ENCODE measurements at regions not wholly inside any gene's neighbourhood (a gene's known extent, or its start where the extent isn't known, plus 50 kb on each side); places are given as distances from the start of the nearest gene placed in this dataset.

GRCh38 chr18:10322004-10322403 lies 132.4 kb upstream of the APCDD1 start:
- ATAC-seq (replicated peaks in 1 of 4): no peak
- no peaks in the 10 kb centered on the region for H3K27me3 Mint-ChIP-seq
- CTCF ChIA-PET: no interaction called here
- H3K36me3 ChIP-seq (ENCODE audit: control insufficient read depth in 2 of 2, extremely low read depth in 1 of 2, insufficient read depth in 1 of 2, low read length in 1 of 2): no peaks in the 10 kb centered on the region
- 39% methylated on average over 2 of the region's 7 CpGs for WGBS (ENCODE audit: insufficient coverage)
- POLR2A ChIA-PET: interaction anchor here in 1 of 2 donors (0.9 kb wide), 1 partner anchor 10 kb away, joined by 3 read pairs; no protein-coding TSS in a partner anchor
- H3K27ac ChIP-seq (ENCODE audit: low read length): no peak overlapping the region
- no peaks in the 10 kb centered on the region for H3K4me1 ChIP-seq (ENCODE audit: control insufficient read depth in 1 of 2, extremely low read depth in 1 of 2, insufficient read depth in 2 of 2, low read length in 2 of 2)
- H3K4me3 Mint-ChIP-seq: no peak overlapping the region
- H3K36me3 Mint-ChIP-seq: no peaks in the 10 kb centered on the region
- no peaks in the 10 kb centered on the region for H3K9me3 Mint-ChIP-seq
- no peak overlapping the region for H3K27ac Mint-ChIP-seq
- H3K9me3 ChIP-seq: no peaks in the 10 kb centered on the region
- peaks cover 0 to 8% of the 10 kb centered on the region in 2 experiments for H3K27me3 ChIP-seq (replicated peaks in 1 of 2; ENCODE audit: control insufficient read depth in 2 of 2, extremely low read depth in 1 of 2, insufficient read depth in 2 of 2, low read length in 1 of 2)
- peaks cover 0 to 7% (median under 1%) of the 10 kb centered on the region in 3 donors for H3K4me1 Mint-ChIP-seq
- H3K4me3 ChIP-seq (ENCODE audit: control insufficient read depth in 1 of 2, extremely low read depth in 1 of 2, low read length in 1 of 2): no peak overlapping the region
- no peak for DNase-seq

GRCh38 chr18:10322435-10322834 lies 132.0 kb upstream of the APCDD1 start:
- Mint-ChIP-seq H3K9me3 (no peaks in the 10 kb centered on the region), H3K4me1 (peaks cover 0 to 7% (median 0%) of the 10 kb centered on the region in 3 donors), H3K4me3 (no peak overlapping the region), H3K27ac (no peak overlapping the region), H3K36me3 (no peaks in the 10 kb centered on the region), H3K27me3 (no peaks in the 10 kb centered on the region)
- 67% methylated on average over 1 of the region's 2 CpGs for WGBS (ENCODE audit: insufficient coverage)
- ATAC-seq (replicated peaks in 1 of 4) (no peak), DNase-seq (no peak)
- H3K4me3 ChIP-seq (ENCODE audit: control insufficient read depth in 1 of 2, extremely low read depth in 1 of 2, low read length in 1 of 2): no peak overlapping the region
- no peaks in the 10 kb centered on the region for H3K9me3 ChIP-seq
- POLR2A ChIA-PET: interaction anchor here in 1 of 2 donors (0.9 kb wide), 1 partner anchor 10 kb away, joined by 3 read pairs; no protein-coding TSS in a partner anchor
- CTCF ChIA-PET: no interaction called here
- H3K27me3 ChIP-seq (replicated peaks in 1 of 2; ENCODE audit: control insufficient read depth in 2 of 2, extremely low read depth in 1 of 2, insufficient read depth in 2 of 2, low read length in 1 of 2): peaks cover 0 to 4% of the 10 kb centered on the region in 2 experiments
- no peaks in the 10 kb centered on the region for H3K36me3 ChIP-seq (ENCODE audit: control insufficient read depth in 2 of 2, extremely low read depth in 1 of 2, insufficient read depth in 1 of 2, low read length in 1 of 2)
- no peaks in the 10 kb centered on the region for H3K4me1 ChIP-seq (ENCODE audit: control insufficient read depth in 1 of 2, extremely low read depth in 1 of 2, insufficient read depth in 2 of 2, low read length in 2 of 2)
- no peak overlapping the region for H3K27ac ChIP-seq (ENCODE audit: low read length)

GRCh38 chr18:10329101-10329500 lies 125.3 kb upstream of the APCDD1 start:
- H3K27me3 ChIP-seq (replicated peaks in 1 of 2; ENCODE audit: control insufficient read depth in 2 of 2, extremely low read depth in 1 of 2, insufficient read depth in 2 of 2, low read length in 1 of 2): no peaks in the 10 kb centered on the region
- CTCF ChIA-PET: interaction anchor here in 1 of 2 donors (0.7 kb wide), 1 partner anchor 33 kb away, joined by 3 read pairs; no protein-coding TSS in a partner anchor
- no peaks in the 10 kb centered on the region for H3K36me3 ChIP-seq (ENCODE audit: control insufficient read depth in 2 of 2, extremely low read depth in 1 of 2, insufficient read depth in 1 of 2, low read length in 1 of 2)
- POLR2A ChIA-PET: no interaction called here
- H3K4me3 ChIP-seq (ENCODE audit: control insufficient read depth in 1 of 2, extremely low read depth in 1 of 2, low read length in 1 of 2): no peak overlapping the region
- H3K4me1 Mint-ChIP-seq: no peaks in the 10 kb centered on the region
- H3K4me3 Mint-ChIP-seq: no peak overlapping the region
- H3K27me3 Mint-ChIP-seq: no peaks in the 10 kb centered on the region
- no CpG with 5 or more reads among the region's 3 CpGs for WGBS (ENCODE audit: insufficient coverage)
- no peaks in the 10 kb centered on the region for H3K36me3 Mint-ChIP-seq
- H3K27ac Mint-ChIP-seq: no peak overlapping the region
- ATAC-seq (replicated peaks in 1 of 4) (no peak), DNase-seq (no peak)
- H3K9me3 Mint-ChIP-seq: no peaks in the 10 kb centered on the region
- no peaks in the 10 kb centered on the region for H3K4me1 ChIP-seq (ENCODE audit: control insufficient read depth in 1 of 2, extremely low read depth in 1 of 2, insufficient read depth in 2 of 2, low read length in 2 of 2)
- H3K27ac ChIP-seq (ENCODE audit: low read length): no peak overlapping the region
- H3K9me3 ChIP-seq: no peaks in the 10 kb centered on the region

DNA sequence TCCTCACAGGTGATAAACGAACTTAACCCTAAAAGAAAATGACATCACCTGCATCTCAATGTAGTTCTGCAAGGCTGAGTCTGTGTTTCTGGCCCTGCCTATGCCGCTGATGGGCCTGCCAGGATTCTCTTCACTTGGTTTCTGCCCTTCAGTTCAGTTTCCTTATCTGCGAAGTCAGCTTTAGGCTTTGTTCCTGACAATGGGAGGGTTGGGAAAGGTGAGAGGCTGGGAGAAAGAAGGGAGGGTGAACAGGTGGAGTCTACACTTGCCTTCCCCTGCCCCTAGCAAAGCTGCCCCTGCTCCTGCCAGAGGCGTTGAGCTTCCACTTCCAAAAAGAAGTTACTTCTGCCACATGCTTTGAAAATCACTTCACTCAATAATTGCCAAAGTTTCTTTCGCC lies 124.0 kb upstream of the APCDD1 start:
- H3K4me3 Mint-ChIP-seq: no peak overlapping the region
- Histone ChIP-seq H3K27ac (ENCODE audit: low read length) (no peak overlapping the region), H3K36me3 (ENCODE audit: control insufficient read depth in 2 of 2, extremely low read depth in 1 of 2, insufficient read depth in 1 of 2, low read length in 1 of 2) (no peaks in the 10 kb centered on the region), H3K9me3 (no peaks in the 10 kb centered on the region), H3K4me3 (ENCODE audit: control insufficient read depth in 1 of 2, extremely low read depth in 1 of 2, low read length in 1 of 2) (no peak overlapping the region), H3K4me1 (ENCODE audit: control insufficient read depth in 1 of 2, extremely low read depth in 1 of 2, insufficient read depth in 2 of 2, low read length in 2 of 2) (no peaks in the 10 kb centered on the region), H3K27me3 (replicated peaks in 1 of 2; ENCODE audit: control insufficient read depth in 2 of 2, extremely low read depth in 1 of 2, insufficient read depth in 2 of 2, low read length in 1 of 2) (no peaks in the 10 kb centered on the region)
- ATAC-seq (replicated peaks in 1 of 4) (no peak), DNase-seq (no peak)
- 53% methylated on average over 2 of the region's 5 CpGs for WGBS (ENCODE audit: insufficient coverage)
- CTCF ChIA-PET: no interaction called here
- H3K36me3 Mint-ChIP-seq: no peaks in the 10 kb centered on the region
- H3K27me3 Mint-ChIP-seq: peaks cover 0 to 2% of the 10 kb centered on the region in 2 donors
- POLR2A ChIA-PET: no interaction called here
- H3K4me1 Mint-ChIP-seq: no peaks in the 10 kb centered on the region
- H3K9me3 Mint-ChIP-seq: no peaks in the 10 kb centered on the region
- H3K27ac Mint-ChIP-seq: no peak overlapping the region

- H3K4me3 Mint-ChIP-seq: no peak overlapping the region
- H3K4me3 ChIP-seq (ENCODE audit: control insufficient read depth in 1 of 2, extremely low read depth in 1 of 2, low read length in 1 of 2): no peak overlapping the region
Measured at GRCh38 chr18:10332452-10332851, 122.0 kb upstream of the APCDD1 start.

DNA sequence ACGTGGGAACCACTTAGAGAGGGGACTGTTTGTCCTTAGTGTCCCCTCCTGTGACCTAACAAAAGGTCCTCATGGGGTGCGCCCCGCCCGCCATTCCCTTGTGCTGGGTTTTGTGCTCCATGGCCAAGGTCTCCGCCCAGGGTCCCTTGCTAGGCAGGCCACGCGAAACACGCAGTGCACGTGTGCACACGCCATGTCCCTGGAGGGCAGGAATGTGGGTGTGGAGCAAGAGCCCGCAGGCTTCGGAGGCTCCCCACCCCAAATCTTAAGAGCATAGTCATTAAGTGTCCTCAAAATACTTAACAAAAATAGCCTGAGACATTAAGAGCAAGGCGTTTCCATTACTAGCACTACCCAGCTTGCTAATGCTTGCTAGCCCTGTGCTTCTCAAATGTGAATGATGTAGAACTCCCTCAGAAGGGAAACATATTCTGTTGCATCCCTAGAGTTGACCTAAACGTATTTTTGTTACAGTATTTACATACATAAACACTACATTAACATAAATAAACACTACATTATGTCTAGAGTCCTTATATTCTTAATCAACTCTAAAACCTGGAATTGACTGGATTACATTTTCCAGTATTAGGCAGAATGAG lies 117.6 kb upstream of the APCDD1 start:
- ATAC-seq (replicated peaks in 1 of 4) (no peak), DNase-seq (no peak)
- Mint-ChIP-seq H3K27me3 (peaks cover 0 to 2% of the 10 kb centered on the region in 2 donors), H3K4me1 (no peaks in the 10 kb centered on the region), H3K9me3 (peaks cover 0 to 4% (median 0%) of the 10 kb centered on the region in 3 donors), H3K36me3 (no peaks in the 10 kb centered on the region), H3K27ac (no peak overlapping the region), H3K4me3 (no peak overlapping the region)
- Histone ChIP-seq H3K9me3 (no peaks in the 10 kb centered on the region), H3K27me3 (replicated peaks in 1 of 2; ENCODE audit: control insufficient read depth in 2 of 2, extremely low read depth in 1 of 2, insufficient read depth in 2 of 2, low read length in 1 of 2) (peaks cover 0 to 8% of the 10 kb centered on the region in 2 experiments), H3K36me3 (ENCODE audit: control insufficient read depth in 2 of 2, extremely low read depth in 1 of 2, insufficient read depth in 1 of 2, low read length in 1 of 2) (no peaks in the 10 kb centered on the region), H3K4me3 (ENCODE audit: control insufficient read depth in 1 of 2, extremely low read depth in 1 of 2, low read length in 1 of 2) (no peak overlapping the region), H3K4me1 (ENCODE audit: control insufficient read depth in 1 of 2, extremely low read depth in 1 of 2, insufficient read depth in 2 of 2, low read length in 2 of 2) (no peaks in the 10 kb centered on the region), H3K27ac (ENCODE audit: low read length) (no peak overlapping the region)
- ChIA-PET CTCF (no interaction called here), POLR2A (no interaction called here)
- WGBS (ENCODE audit: insufficient coverage): 90% methylated on average over 7 of the region's 14 CpGs

More at GRCh38 chr18:10332452-10332851, 122.0 kb upstream of the APCDD1 start:
- no peak for DNase-seq
- Mint-ChIP-seq H3K27me3 (peaks cover 0 to 2% of the 10 kb centered on the region in 2 donors), H3K36me3 (no peaks in the 10 kb centered on the region), H3K4me1 (no peaks in the 10 kb centered on the region), H3K27ac (no peak overlapping the region), H3K9me3 (no peaks in the 10 kb centered on the region)
- Histone ChIP-seq H3K4me1 (ENCODE audit: control insufficient read depth in 1 of 2, extremely low read depth in 1 of 2, insufficient read depth in 2 of 2, low read length in 2 of 2) (no peaks in the 10 kb centered on the region), H3K27ac (ENCODE audit: low read length) (no peak overlapping the region), H3K27me3 (replicated peaks in 1 of 2; ENCODE audit: control insufficient read depth in 2 of 2, extremely low read depth in 1 of 2, insufficient read depth in 2 of 2, low read length in 1 of 2) (peaks cover 0 to 3% of the 10 kb centered on the region in 2 experiments), H3K36me3 (ENCODE audit: control insufficient read depth in 2 of 2, extremely low read depth in 1 of 2, insufficient read depth in 1 of 2, low read length in 1 of 2) (no peaks in the 10 kb centered on the region), H3K9me3 (no peaks in the 10 kb centered on the region)
- ChIA-PET CTCF (no interaction called here), POLR2A (interaction anchor here in 1 of 2 donors (0.6 kb wide), 1 partner anchor 468 kb away, joined by 3 read pairs; no protein-coding TSS in a partner anchor)
- no peak for ATAC-seq (replicated peaks in 1 of 4)
- WGBS (ENCODE audit: insufficient coverage): 91% methylated on average over 7 of the region's 9 CpGs

All from T-cell (primary cell).